ENCODE measurements at regions not wholly inside any gene's neighbourhood (a gene's known extent, or its start where the extent isn't known, plus 50 kb on each side); places are given as distances from the start of the nearest gene placed in this dataset.

DNA sequence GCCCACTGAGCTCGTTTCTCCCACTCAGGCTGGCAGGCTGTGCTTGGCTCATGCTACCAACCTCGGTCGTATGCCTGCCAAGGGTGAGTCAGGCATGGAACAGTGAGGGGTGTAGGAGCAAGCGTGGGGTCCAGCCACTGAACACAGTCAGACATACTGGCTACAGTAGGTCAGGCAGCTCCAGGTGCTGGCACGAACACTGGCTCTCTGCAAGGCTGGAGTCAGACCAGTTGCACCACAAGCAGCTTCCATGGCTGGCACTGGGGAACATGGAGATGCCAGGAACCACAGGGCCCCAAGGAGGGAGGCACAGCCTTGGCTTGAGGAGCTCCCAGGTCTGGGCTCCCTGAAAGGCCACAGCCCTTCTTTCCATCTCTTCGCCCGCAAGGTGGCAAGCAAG lies 410.7 kb upstream of the KIRREL3 start:
- Histone ChIP-seq H3K9me3 (no peaks in the 10 kb centered on the region), H3K4me1 (replicated peaks) (no peaks in the 10 kb centered on the region), H3K27me3 (replicated peaks; ENCODE audit: insufficient read depth) (no peaks in the 10 kb centered on the region), H3K36me3 (no peaks in the 10 kb centered on the region), H3K27ac (no peak overlapping the region), H3K4me3 (no peak overlapping the region)
- no peak for TF ChIP-seq POLR2AphosphoS5 (IDR thresholded peaks at IDR 0.05)
- no peak for TF ChIP-seq POLR2A (IDR thresholded peaks at IDR 0.05)
- TF ChIP-seq, protein P1, sequence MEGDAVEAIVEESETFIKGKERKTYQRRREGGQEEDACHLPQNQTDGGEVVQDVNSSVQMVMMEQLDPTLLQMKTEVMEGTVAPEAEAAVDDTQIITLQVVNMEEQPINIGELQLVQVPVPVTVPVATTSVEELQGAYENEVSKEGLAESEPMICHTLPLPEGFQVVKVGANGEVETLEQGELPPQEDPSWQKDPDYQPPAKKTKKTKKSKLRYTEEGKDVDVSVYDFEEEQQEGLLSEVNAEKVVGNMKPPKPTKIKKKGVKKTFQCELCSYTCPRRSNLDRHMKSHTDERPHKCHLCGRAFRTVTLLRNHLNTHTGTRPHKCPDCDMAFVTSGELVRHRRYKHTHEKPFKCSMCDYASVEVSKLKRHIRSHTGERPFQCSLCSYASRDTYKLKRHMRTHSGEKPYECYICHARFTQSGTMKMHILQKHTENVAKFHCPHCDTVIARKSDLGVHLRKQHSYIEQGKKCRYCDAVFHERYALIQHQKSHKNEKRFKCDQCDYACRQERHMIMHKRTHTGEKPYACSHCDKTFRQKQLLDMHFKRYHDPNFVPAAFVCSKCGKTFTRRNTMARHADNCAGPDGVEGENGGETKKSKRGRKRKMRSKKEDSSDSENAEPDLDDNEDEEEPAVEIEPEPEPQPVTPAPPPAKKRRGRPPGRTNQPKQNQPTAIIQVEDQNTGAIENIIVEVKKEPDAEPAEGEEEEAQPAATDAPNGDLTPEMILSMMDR (IDR thresholded peaks at IDR 0.05) = no peak
- DNase-seq (ENCODE audit: low spot score) = no peak
- intact Hi-C loops (cut with DNase I) = no loop called here
- 89% methylated on average over 7 of the region's 7 CpGs for WGBS

DNA sequence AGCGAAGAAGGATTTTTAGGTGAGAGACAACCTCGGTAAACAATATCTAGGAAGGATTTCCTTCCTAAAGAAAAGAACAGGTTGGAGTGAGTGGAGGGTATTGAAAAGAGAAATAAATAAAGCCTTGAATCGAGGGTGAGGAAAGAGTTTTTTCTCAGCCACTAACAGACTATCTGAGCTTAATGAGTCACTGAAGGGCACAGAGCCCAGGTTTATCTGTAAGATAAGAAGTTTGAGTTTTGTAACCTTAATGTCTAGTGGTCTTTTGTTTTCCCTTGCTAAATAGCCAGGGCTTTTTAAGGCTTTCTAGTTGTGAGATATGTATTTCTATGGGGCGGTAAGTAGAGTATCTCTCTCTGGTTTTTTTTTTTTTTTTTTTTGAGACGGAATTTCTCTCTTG lies 394.5 kb upstream of the KIRREL3 start:
- Histone ChIP-seq H3K27ac (no peak overlapping the region), H3K4me3 (no peak overlapping the region), H3K9me3 (no peaks in the 10 kb centered on the region), H3K36me3 (no peaks in the 10 kb centered on the region), H3K27me3 (replicated peaks; ENCODE audit: insufficient read depth) (no peaks in the 10 kb centered on the region), H3K4me1 (replicated peaks) (no peaks in the 10 kb centered on the region)
- TF ChIP-seq, protein P1 (IDR thresholded peaks at IDR 0.05) = no peak
- TF ChIP-seq POLR2A (IDR thresholded peaks at IDR 0.05) = no peak
- TF ChIP-seq POLR2AphosphoS5 (IDR thresholded peaks at IDR 0.05) = no peak
- no peak for DNase-seq (ENCODE audit: low spot score)
- WGBS = 87% methylated on average over 5 of the region's 5 CpGs
- intact Hi-C loops (cut with DNase I) = no loop called here

DNA sequence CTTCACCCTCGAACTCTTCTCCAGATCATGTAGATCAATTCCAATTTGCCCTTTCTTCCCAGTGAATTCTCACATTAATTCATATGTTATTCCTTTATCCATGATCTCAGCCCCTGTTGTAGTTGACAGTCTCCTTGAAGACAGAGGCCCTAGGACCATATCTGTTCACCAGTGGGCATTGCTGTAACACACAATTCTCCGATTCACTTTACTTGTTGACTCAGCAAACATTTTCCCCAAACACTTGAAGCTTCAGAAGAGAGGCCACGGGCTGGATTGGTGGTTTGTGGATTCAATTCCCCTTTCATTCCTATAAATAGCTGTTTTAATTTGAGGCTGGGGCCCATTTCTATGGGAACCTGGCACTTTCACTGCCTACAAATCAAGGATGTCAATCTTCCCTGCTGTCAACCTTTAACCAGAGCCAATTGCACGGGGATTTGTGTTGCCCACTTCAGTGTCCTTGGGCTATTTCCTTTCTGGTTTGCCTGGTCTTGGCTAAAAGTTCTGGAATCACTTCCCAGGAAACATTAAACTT lies 393.0 kb upstream of the KIRREL3 start:
- TF ChIP-seq POLR2AphosphoS5 (IDR thresholded peaks at IDR 0.05) = no peak
- TF ChIP-seq POLR2A (IDR thresholded peaks at IDR 0.05) = no peak
- TF ChIP-seq, protein P1 (IDR thresholded peaks at IDR 0.05) = no peak
- Histone ChIP-seq H3K27ac (no peak overlapping the region), H3K36me3 (no peaks in the 10 kb centered on the region), H3K4me1 (replicated peaks) (no peaks in the 10 kb centered on the region), H3K27me3 (replicated peaks; ENCODE audit: insufficient read depth) (no peaks in the 10 kb centered on the region), H3K9me3 (no peaks in the 10 kb centered on the region), H3K4me3 (no peak overlapping the region)
- intact Hi-C loops (cut with DNase I) = no loop called here
- DNase-seq (ENCODE audit: low spot score) = no peak
- 54% methylated on average over 4 of the region's 4 CpGs for WGBS

DNA sequence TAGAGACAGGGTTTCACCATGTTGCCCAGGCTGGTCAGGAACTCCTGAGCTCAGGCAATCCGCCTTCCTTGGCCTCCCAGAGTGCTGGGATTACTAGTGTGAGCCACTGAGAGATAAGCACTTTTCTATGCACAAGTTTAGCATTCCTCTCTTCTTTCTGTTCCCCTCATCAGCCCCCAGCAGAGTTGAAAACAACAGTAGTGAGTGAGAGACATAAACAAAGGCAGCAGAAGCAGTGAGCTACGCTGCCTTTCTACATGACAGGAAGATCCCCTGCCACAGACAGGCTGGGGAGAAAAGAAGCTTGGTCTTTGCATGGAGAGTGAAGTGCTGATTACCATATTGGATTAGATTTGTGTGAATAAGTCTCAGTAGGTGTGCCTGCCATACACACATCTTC lies 392.0 kb upstream of the KIRREL3 start:
- TF ChIP-seq, protein P1 (IDR thresholded peaks at IDR 0.05) = no peak
- TF ChIP-seq POLR2AphosphoS5 (IDR thresholded peaks at IDR 0.05) (no peak), POLR2A (IDR thresholded peaks at IDR 0.05) (no peak)
- Histone ChIP-seq H3K4me3 (no peak overlapping the region), H3K27me3 (replicated peaks; ENCODE audit: insufficient read depth) (no peaks in the 10 kb centered on the region), H3K9me3 (no peaks in the 10 kb centered on the region), H3K4me1 (replicated peaks) (no peaks in the 10 kb centered on the region), H3K36me3 (no peaks in the 10 kb centered on the region), H3K27ac (no peak overlapping the region)
- no peak for DNase-seq (ENCODE audit: low spot score)
- intact Hi-C loops (cut with DNase I) = no loop called here
- WGBS = 80% methylated on average over 2 of the region's 2 CpGs

DNA sequence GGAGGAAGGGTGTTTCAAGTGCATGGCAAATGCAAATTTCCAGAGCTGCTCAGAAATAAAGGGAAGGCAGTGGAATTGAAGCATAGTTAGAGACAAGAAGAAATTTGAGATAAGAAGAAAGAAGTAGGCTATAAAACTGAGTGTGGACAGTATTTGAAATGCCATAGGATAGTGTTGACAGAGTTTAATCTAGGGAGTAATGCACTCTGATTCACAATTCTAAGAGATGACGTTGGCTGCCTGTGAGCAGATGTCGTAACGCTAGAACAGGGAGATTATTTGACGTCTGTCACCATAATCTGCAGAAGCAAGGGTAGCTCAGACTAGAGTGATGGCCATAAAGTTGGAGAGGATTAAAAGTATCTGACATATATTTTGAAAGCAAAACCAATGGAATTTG lies 389.9 kb upstream of the KIRREL3 start:
- Histone ChIP-seq H3K36me3 (no peaks in the 10 kb centered on the region), H3K4me3 (no peak overlapping the region), H3K4me1 (replicated peaks) (no peaks in the 10 kb centered on the region), H3K27me3 (replicated peaks; ENCODE audit: insufficient read depth) (no peaks in the 10 kb centered on the region), H3K9me3 (no peaks in the 10 kb centered on the region), H3K27ac (no peak overlapping the region)
- DNase-seq (ENCODE audit: low spot score) = no peak
- 46% methylated on average over 4 of the region's 4 CpGs for WGBS
- TF ChIP-seq, protein P1 (IDR thresholded peaks at IDR 0.05) = no peak
- no peak for TF ChIP-seq POLR2AphosphoS5 (IDR thresholded peaks at IDR 0.05)
- no peak for TF ChIP-seq POLR2A (IDR thresholded peaks at IDR 0.05)
- intact Hi-C loops (cut with DNase I) = no loop called here

Data from prostate gland (tissue), 2 donors.